BE2C (cell line): ENCODE measurements at regions not wholly inside any gene's neighbourhood (a gene's known extent, or its start where the extent isn't known, plus 50 kb on each side); places are given as distances from the start of the nearest gene placed in this dataset.

Experiments
- DNase-seq: peaks from one replicate; pipeline ENCODE4 v3.0.0-alpha.2; 2020
- H3K27me3 ChIP-seq: fragments of 250-450 bp; sonication (Bioruptor Pico); 2 replicates; pipeline ENCODE4 v1.5.1; 2020; ENCODE audit warnings: mild to moderate bottlenecking
- H3K36me3 ChIP-seq: fragments of 250-450 bp; sonication (Bioruptor Pico); 2 replicates; pipeline ENCODE4 v1.5.1; 2020; ENCODE audit warnings: mild to moderate bottlenecking
- H3K4me1 ChIP-seq: fragments of 250-450 bp; sonication (Bioruptor Pico); 2 replicates; pipeline ENCODE4 v1.5.1; 2020
- H3K4me3 ChIP-seq: 2 replicates; pipeline ENCODE4 v1.5.1; 2011; ENCODE audit warnings: low read depth, low read length
- H3K9me3 ChIP-seq: fragments of 250-450 bp; sonication (Bioruptor Pico); 2 replicates; pipeline ENCODE4 v1.5.1; 2020
- CTCF ChIP-seq: IDR thresholded peaks from 2 replicates; pipeline ENCODE4 v1.5.1; 2012; ENCODE audit warnings: mild to moderate bottlenecking, low read depth, low read length

GRCh38 chr1:115495111-115495510 is 146.7 kb upstream of the VANGL1 start:
- no peaks in the 10 kb centered on the region for H3K9me3 ChIP-seq
- no peak for TF ChIP-seq CTCF

GRCh38 chr1:115493834-115494233 is 147.9 kb upstream of the VANGL1 start:
- no peak for DNase-seq
- H3K36me3 ChIP-seq = no peaks in the 10 kb centered on the region
- no peaks in the 10 kb centered on the region for H3K27me3 ChIP-seq
- TF ChIP-seq CTCF = no peak
- H3K9me3 ChIP-seq = no peaks in the 10 kb centered on the region
- H3K4me3 ChIP-seq = no peak overlapping the region
- H3K4me1 ChIP-seq = no peaks in the 10 kb centered on the region

More at GRCh38 chr1:115495111-115495510, 146.7 kb upstream of the VANGL1 start:
- no peaks in the 10 kb centered on the region for H3K36me3 ChIP-seq
- no peak for DNase-seq
- no peaks in the 10 kb centered on the region for H3K4me1 ChIP-seq
- H3K4me3 ChIP-seq = no peak overlapping the region
- H3K27me3 ChIP-seq = no peaks in the 10 kb centered on the region

- TF ChIP-seq CTCF = no peak
- no peaks in the 10 kb centered on the region for H3K27me3 ChIP-seq
- DNase-seq = no peak
Measured at GRCh38 chr1:115492880-115493279, 148.9 kb upstream of the VANGL1 start.

GRCh38 chr1:115492019-115492595 is 149.7 kb upstream of the VANGL1 start:
- no peak overlapping the region for H3K4me3 ChIP-seq
- no peaks in the 10 kb centered on the region for H3K9me3 ChIP-seq
- no peaks in the 10 kb centered on the region for H3K36me3 ChIP-seq
- H3K27me3 ChIP-seq = no peaks in the 10 kb centered on the region
- no peaks in the 10 kb centered on the region for H3K4me1 ChIP-seq
- DNase-seq = no peak
- no peak for TF ChIP-seq CTCF

More at GRCh38 chr1:115492880-115493279, 148.9 kb upstream of the VANGL1 start:
- no peaks in the 10 kb centered on the region for H3K9me3 ChIP-seq
- H3K36me3 ChIP-seq = no peaks in the 10 kb centered on the region
- no peaks in the 10 kb centered on the region for H3K4me1 ChIP-seq
- H3K4me3 ChIP-seq = no peak overlapping the region

GRCh38 chr1:115491298-115492018 is 150.3 kb upstream of the VANGL1 start:
- Histone ChIP-seq H3K4me1 (no peaks in the 10 kb centered on the region), H3K9me3 (no peaks in the 10 kb centered on the region), H3K27me3 (no peaks in the 10 kb centered on the region), H3K36me3 (no peaks in the 10 kb centered on the region), H3K4me3 (no peak overlapping the region)
- no peak for TF ChIP-seq CTCF
- DNase-seq = no peak

GRCh38 chr1:115479055-115479482 is 141.0 kb upstream of the NGF start:
- no peak for DNase-seq

More at GRCh38 chr1:115479055-115479482, 141.0 kb upstream of the NGF start:
- no peak for TF ChIP-seq CTCF
- H3K4me1 ChIP-seq = no peaks in the 10 kb centered on the region
- H3K27me3 ChIP-seq = peaks cover 8% of the 10 kb centered on the region; the same call in 1 of the 2 replicates
- no peaks in the 10 kb centered on the region for H3K36me3 ChIP-seq
- H3K9me3 ChIP-seq = no peaks in the 10 kb centered on the region; the same call in 1 of the 2 replicates
- H3K4me3 ChIP-seq = no peak overlapping the region
